Activated CD8-positive, alpha-beta memory T cell treated with anti-CD3 and anti-CD28 coated beads for 48 hours (primary cell): ENCODE measurements at regions not wholly inside any gene's neighbourhood (a gene's known extent, or its start where the extent isn't known, plus 50 kb on each side); places are given as distances from the start of the nearest gene placed in this dataset.

Experiments used
- DNase-seq, 3 experiments: peaks; one replicate each; pipeline ENCODE4 v3.0.0-alpha.2; 2020; ENCODE audit warnings: low read depth in 2 of 3, low spot score in 2 of 3

DNA sequence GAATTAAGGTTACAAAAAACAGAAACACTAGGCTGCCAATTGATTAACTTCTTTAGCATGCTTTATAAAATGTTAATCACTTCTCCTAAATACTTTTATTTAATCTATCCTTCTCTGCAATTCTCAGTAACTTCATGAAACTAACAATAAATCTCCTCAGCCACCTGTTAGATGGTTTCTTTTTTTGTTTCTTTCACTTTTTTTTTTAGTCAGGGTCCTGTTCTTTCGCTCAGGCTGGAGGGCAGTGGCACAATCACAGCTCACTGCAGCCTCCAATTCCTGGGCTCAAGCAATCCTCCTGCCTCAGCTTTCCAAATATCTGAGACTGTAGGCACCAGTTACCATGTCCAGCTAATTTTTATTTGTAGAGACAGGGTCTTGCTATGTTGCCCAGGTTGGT lies 213.4 kb upstream of the STK17B start:
- DNase-seq = no peak

DNA sequence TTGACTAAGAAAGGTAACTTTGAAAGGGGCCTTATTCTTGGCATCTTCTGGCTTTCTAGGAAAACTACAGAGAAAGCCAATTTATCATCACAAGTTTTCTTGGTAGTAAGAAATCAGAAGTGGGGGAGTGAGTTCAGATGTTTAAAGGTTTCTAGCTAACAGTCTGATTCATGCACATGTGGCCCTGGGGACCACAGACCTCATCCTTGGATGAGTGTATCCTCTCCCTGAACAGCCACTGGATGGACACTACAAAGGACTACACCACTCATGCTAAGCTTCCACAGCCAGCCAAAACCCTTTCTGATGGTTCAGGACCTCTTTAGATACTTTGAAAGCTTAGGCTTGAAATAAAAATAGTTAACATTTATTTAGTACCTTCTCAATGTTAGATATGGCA lies 218.3 kb upstream of the STK17B start:
- no peak for DNase-seq

DNA sequence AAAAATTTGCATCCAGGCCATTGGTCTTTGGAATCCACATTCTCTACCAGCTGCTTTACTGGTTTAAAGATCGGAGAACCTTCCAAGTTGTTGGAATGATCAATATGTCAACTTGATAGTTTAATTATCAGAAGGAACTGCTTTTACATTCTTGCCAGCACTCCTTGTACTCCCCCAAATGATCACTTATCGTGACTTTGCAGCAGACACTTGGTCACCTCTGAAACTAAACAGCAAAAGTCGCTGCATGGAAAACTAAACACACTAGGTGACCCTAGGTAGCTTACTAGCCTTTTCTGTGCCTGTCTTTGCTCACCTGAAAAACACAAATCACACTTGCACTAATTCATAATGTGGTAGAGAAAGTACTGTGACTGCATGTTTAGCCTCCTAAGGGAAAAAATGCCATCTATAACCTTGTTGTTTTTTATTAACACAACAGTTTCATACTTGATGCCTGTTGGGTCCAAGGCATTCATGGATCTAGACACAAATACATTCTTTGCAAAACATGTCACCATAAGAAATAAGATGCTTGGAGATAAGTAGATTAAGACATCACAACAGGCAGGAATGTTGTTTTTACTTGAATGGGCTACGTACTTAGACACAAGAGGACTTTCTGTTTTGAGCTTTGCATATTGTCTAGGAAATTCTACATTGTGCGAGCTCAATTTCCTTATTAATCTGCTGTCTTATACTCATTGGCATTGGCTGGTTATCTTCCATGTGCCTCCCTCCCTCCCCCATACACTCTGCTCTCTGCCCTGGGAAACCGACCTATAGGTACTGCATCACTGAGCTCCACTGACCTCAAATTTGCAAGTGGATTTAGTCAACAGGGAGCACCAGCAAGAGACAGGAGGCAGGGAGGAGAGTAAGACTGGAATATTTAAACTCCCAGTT lies 219.1 kb upstream of the STK17B start:
- no peak for DNase-seq

DNA sequence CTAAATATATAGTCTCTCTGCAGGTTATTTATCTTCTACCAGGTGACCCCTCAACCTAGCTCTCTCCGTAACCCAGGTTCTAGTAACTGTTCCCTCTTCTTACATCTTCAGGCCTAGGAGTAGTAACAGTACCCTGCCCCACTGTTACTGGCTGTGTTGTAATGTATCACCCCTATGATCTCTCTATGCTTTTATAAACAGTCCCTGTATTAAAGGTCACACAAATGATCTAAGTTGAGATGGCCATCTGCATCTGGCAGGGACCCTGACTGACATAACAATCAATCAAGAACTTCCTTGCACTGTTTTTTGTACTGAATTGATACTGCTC lies 219.7 kb upstream of the STK17B start:
- DNase-seq = no peak

DNA sequence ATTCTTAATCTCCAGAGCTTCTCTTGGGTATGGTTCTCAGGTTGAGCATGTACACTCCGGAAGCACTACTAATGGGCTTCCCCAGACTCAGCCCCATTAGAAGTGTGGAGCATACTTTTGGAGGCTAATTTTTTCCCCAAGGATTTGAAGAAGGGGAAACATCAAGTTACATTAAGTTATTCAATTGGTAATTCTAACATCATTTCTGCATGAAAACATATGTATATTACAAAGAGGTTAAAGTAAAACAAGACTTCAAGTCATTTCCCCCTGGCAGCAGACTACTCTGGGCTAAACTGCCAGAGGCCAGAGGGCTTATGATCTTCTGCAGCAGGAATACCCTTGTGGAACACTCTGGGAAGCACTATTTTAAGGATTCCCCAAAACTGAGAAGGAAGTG lies 227.7 kb upstream of the STK17B start:
- no peak for DNase-seq

DNA sequence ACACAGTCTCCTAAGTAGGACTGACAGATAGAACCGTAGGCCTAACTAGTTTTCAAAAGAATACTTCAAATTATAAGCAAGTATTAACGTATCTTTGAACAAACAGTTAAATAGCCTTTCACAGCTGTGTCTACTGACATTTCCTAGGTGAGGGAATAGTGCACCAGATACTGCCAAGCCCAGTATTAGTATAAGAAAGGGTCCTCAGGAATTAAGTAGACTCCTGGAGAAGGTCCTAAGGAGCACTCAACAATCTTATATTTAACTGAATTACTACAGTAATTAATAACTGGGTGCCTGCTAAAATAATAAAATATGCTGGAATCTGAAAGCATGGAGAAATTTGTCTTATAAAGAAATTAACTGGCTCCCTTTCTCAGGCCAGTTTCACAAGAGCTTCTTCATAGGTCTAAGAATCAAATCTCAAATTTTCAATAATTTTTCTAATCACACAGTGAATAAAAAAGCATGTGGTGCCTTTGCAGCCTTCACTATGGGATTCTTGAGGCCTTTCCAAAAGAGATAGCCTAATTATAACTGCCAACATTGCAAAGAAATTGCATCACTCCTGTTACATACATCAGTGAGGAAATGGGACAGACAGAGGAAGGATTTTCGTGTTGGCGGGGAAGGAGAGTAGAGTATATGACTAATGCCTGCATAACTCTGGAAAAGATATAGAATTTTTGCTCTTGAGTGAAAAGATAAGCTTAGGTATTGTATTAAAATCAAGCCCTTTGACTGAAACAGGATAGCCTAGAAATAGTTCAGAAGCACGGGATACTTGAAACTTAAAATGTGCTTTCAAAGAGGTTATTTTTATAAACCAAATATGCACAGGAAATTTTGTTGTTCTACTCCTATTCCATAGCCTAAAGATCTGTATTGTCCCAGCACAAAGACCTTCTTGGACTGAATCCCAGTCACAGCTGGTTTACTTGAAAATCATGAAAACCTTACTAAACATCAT lies 228.6 kb upstream of the STK17B start:
- DNase-seq = no peak

DNA sequence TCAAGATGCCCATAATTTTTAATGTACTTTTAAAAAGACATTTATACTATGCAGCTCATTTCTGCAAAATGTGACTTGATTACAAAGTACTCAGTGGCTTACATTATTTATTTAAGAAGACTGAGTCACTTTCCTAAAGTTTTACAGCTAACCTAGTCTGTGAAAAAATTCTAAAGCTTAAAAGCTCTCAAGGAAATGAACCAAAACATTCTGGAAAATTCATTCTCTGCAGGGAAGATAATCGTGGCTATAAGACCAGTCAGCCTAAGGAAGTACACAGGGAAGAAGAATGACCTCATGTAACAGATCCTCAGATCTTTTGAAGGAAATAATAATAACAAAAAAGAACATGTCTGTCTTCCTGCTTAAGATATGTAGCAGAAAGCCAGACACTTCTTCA lies 232.1 kb upstream of the STK17B start:
- no peak for DNase-seq

DNA sequence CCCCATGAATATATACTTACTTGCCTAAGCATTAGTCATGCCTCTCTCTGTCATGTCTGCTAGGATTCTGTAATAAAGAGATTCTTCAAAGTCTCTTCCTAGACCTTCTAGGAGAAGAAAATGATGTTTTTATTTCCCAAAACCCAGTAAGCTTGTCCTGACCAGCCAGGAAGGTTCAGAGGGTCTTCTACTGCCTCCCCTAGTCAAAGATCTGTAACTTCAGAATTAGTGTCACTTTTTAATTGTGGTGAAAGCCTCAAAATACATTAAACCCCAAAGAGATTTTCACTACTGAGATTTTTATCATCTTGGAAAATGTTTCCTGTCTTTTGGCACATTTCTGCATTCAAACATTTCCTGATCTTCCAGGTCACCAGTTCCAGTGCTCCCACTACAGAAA lies 232.9 kb upstream of the STK17B start:
- no peak for DNase-seq

DNA sequence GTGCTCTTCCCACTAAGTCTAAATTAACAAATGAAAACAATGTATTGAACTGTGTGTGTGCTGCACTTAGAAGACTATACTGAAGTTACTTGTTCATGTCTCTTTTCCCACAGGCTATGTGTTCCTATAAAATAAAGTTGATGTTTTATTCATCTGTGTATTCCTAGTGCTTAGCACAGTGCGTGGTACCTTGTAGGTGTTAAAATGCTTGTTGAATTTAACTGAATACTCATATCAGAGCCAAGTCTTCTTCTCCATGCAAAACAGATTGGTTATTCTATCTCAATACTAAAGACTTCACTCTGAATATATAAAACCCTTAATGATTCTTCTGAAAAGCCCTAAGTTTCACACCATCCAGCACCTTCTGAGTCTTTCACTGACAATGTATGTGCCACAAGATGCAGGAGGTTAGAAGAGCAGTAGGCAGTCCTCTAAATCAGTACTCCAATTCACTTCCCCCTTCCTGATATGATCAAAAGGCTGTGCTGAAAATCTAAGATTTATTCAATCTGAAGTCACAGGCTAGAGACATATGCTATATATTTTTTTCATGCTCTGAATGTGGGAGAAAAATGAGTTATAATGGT lies 231.7 kb upstream of the CCDC150 start:
- DNase-seq = no peak

DNA sequence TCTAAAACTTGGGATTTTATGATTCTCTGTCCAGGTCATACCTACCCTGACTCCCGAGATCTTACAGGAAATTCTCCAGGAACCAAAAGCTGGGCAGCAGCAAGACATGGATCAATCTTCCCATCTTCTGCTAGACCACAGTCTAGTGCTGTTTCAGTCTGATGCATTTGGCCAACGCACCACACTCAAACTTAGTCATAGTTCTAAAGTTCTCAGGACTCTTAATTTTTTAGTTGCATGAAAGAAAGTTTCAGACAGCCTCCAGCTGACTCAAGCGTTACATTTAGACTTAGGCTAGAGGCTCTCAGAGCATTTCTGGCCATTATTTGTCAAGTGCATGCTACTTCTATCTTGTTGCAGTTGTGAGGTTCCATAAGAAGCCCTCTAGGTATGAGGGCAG lies 230.1 kb upstream of the CCDC150 start:
- DNase-seq = no peak

DNA sequence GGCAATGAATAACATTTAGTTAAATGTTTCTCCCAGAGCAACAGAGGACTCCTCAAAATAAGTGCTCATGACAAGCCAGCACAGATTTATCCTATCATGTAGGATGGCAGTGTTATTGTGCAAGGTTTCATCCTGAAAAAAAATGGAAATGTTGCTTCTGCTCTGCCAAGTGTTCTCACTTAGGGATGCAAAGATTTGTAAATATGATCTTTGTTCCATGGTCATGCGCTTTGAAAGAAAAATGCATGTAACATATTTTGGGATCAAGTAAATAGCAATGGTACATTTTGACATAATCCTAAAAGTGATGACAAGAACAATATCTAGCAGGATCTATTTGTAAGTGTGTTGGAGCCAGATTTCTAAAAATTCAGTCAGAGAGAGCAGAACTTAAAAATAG lies 229.5 kb upstream of the CCDC150 start:
- DNase-seq = no peak

DNA sequence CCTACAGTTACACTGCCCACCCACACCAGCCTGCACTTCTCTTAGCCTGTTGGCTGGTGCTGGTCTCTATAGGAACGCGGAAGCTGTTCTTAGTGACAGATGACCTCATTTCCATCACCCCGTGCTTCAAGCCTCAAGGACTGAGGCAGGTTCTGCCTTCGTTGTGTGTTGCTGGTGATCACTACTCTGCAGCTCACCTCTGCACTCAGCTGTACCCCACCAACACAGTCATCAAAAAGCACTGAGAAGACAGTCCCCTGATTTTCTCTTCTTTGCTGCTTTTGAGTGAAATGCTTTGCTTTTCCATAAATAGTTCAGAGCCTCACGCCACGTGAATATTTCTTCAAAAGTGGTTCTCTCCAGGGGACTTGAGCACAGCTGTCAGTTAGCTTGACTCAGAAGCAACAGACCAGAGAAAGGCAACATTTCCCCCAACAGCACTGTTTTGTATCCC lies 225.7 kb upstream of the CCDC150 start:
- DNase-seq = no peak

DNA sequence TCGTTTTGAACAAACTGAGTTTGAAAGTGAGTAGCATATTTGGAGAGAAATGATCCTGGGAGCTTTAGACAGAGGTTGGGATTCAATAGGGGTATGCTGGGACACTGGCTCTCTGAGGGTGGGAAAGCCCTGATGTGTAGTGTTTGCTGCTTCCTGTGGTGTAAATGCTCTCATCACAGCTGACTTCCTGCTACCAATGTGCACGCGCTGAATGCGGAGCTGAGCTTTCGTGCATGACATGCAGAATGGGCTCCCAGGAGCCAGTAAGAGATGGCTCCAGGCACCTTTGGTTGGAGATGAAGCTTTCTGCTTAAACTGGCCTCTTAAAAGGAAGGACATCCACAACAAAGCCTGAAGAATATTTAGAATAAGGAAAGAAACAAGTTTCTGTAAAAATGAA lies 224.1 kb upstream of the CCDC150 start:
- no peak for DNase-seq

DNA sequence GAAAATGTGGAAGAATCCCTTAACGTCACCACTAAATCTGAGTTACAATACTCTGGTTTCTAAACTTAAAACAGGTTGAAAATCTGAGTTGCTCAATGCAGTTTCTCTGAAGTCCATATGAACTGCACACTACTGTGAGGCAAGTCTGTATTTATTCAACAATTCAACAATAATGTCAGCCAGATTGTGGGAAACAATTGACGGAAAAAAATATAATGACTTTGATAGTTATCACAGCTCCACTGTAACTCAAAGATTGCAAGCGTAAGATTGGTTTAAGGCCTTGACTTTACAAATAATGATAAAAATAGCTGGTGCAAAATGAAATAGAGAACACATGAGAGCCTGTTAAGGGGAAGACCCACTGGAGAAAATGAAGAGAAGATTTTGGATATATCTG lies 219.4 kb upstream of the CCDC150 start:
- no peak for DNase-seq

DNA sequence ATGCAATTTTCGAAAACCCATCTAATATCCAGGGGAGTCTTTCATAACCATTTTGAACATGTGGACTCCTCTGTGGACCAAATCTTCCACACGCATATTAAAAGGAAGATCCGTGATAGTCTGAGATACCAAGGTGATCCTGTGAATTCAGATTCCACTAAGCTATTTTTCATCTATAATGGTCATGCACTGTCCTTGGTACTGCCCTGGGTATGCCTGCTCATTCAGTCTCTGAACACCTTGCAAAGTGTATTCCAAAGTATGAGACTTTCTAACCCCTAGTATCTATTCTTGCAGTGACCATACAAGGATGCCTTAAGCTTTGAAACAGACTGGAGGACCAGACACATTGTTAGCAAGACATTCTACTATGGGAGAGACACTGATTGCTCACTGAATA lies 217.6 kb upstream of the CCDC150 start:
- no peak for DNase-seq

DNA sequence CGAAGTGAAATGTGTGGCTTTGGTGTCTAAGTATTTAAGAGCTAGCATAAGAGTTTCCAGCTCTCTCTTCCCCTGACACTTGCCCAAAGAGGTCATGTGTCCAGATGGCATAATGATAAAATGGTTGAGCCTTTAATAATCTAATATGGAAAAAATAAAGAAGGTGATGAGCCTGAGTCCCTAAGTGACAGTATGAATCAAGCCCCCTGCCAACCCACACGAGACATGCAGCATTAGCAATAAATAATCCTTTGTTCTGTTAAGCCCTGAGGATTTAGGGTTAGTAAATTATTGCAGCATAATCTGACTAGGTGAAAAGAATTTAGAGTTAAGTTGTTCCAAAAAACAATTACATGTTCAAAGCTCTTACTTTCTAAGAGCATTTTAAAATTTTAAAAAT lies 217.2 kb upstream of the CCDC150 start:
- DNase-seq = no peak

DNA sequence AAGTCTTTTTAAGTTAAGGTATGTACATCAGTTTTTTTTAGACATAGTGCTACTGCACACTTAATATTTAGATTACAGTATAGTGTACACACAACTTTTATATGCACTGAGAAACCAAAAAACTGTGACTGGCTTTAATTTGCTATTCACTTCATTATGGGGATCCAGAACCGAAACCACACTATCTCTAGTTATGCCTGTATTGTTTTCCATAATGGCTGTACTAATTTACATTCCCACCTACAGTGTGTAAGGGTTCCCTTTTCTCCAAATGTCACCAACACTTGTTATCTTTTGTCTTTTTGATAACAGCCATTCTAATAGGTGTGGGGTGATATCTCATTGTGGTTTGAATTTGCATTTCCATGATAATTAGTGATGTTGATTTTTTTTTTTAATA lies 213.4 kb upstream of the CCDC150 start:
- DNase-seq = no peak

DNA sequence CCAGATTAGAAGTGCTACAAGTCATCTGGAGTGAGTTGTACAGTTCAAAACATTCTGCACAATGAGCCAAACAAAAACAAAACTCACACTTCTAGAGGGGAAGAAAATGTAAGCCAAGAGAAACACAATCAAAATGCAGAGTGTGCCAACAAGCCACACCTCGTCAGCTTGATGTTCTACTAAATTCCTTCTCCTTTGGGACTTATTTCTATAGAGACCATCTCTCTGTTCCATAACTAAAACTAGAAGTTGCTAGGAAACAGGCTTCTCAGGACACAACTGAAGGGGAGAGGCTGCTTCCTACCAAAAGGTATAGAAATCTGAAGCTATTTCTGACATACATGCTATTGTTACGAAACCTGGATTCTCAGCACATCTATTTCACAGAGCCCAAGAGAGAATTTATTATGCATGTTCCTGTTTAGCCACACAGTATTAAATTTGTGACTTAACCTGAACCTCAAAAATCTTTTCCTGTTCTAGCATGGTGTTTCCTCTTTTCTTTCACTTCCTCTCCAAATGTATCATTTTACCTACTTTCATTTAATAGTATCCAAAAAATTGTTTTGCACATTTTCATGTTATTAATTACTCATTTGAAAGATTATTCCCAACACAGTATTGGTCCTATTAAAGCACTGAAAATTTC lies 211.4 kb upstream of the CCDC150 start:
- DNase-seq = no peak

DNA sequence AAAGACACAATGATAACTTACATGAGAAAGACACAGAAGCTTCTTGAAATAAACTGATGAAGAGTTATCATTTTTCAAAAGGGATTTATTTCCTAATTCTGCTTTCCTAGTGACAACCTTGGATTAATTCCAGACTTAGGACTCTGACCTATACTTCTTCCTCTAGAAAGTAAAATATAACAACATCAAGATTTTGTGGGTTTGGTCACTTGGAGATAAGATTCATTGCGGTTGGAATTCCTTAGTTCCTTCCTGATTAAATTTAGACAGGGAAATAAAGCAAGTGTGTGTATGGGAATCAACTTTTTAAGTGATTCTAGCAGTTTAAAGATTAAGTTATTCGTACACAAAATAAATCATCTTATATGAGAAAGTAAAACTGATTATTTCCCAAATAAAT lies 208.4 kb upstream of the CCDC150 start:
- no peak for DNase-seq

DNA sequence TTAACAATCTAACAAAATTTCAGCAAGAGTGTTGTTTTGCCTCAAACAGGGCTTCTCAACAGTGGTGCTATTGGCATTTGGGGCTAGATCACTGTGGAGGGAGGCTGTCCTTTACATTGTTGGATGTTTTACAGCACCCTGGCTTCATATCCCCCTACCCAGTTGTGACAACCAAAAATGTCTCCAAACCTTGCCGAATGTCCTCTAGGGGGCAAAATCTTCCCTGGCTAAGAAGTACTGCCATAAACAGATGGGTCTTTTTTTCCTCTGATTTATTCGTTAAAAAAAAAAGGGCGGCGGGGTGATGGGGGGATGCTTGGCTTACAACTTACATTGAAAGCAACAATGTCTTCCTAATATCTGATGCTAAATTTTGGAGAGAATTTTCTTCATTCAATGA lies 207.6 kb upstream of the CCDC150 start:
- DNase-seq = no peak

DNA sequence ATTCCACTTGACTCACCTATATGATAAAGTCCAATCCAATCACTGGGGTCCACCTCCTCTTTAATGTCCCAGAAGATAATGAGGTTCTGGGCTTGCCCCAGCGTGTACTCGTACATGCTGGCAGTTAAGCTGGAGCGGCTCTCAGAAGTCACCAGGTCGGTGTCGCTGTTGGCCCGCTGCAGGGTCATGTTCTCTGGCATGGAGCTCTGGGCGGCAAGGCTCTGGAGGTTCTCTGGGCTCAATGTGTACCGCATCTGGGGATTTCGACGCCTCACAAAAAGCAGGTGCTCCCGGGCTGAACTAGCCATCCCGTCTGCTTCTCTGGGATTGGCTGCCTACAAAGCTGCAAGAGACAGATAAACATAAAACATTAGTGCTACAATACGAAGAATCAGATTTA lies 206.4 kb upstream of the CCDC150 start:
- DNase-seq = no peak
